M059J (cell line): ENCODE measurements at regions not wholly inside any gene's neighbourhood (a gene's known extent, or its start where the extent isn't known, plus 50 kb on each side); places are given as distances from the start of the nearest gene placed in this dataset.
"Not testable (repeated sequence)": the region's sequence is repeated elsewhere in the genome, so short reads cannot be mapped to it uniquely, and the experiment has no call there.

Experiments used
- DNase-seq: peaks from one replicate; pipeline ENCODE4 v3.0.0-alpha.2; 2012; ENCODE audit warnings: low read depth

- no peak for DNase-seq
These were observed 208.3 kb downstream of the TOMM20 start for GRCh38 chr1:234920136-234920842.

- no peak for DNase-seq
These were observed 209.5 kb downstream of the TOMM20 start for GRCh38 chr1:234918961-234919761.

GRCh38 chr1:234918181-234918841, 210.3 kb downstream of the TOMM20 start:
- DNase-seq = no peak

- DNase-seq = no peak
These were observed 211.0 kb downstream of the TOMM20 start for GRCh38 chr1:234917495-234918180.

- DNase-seq = no peak
These were observed 211.8 kb downstream of the TOMM20 start for GRCh38 chr1:234916840-234917239.

- DNase-seq = no peak
These were observed 212.5 kb downstream of the TOMM20 start for GRCh38 chr1:234915924-234916675.

GRCh38 chr1:234914606-234915290, 213.9 kb downstream of the TOMM20 start:
- DNase-seq = no peak

- DNase-seq = no peak
These were observed 214.9 kb downstream of the TOMM20 start for GRCh38 chr1:234913771-234914170.

- no peak for DNase-seq
These were observed 215.4 kb downstream of the TOMM20 start for GRCh38 chr1:234913278-234913649.

- peak; percentile 63 for DNase-seq
These were observed 215.9 kb downstream of the TOMM20 start for GRCh38 chr1:234912548-234913277.

- no peak for DNase-seq
These were observed 216.8 kb downstream of the TOMM20 start for GRCh38 chr1:234911787-234912186.

GRCh38 chr1:234911136-234911535, 217.5 kb downstream of the TOMM20 start:
- not testable (repeated sequence) for DNase-seq

- no peak for DNase-seq
These were observed 218.8 kb downstream of the TOMM20 start for GRCh38 chr1:234909851-234910250.

GRCh38 chr1:234909307-234909810, 219.3 kb downstream of the TOMM20 start:
- no peak for DNase-seq

GRCh38 chr1:234908571-234908970, 220.1 kb downstream of the TOMM20 start:
- no peak for DNase-seq

GRCh38 chr1:234907940-234908405, 220.7 kb downstream of the TOMM20 start:
- DNase-seq = no peak

GRCh38 chr1:234907208-234907939, 221.3 kb downstream of the TOMM20 start:
- DNase-seq = no peak

- DNase-seq = no peak
These were observed 222.0 kb downstream of the TOMM20 start for GRCh38 chr1:234906654-234907053.
